ENCODE measurements at regions not wholly inside any gene's neighbourhood (a gene's known extent, or its start where the extent isn't known, plus 50 kb on each side); places are given as distances from the start of the nearest gene placed in this dataset.

DNA sequence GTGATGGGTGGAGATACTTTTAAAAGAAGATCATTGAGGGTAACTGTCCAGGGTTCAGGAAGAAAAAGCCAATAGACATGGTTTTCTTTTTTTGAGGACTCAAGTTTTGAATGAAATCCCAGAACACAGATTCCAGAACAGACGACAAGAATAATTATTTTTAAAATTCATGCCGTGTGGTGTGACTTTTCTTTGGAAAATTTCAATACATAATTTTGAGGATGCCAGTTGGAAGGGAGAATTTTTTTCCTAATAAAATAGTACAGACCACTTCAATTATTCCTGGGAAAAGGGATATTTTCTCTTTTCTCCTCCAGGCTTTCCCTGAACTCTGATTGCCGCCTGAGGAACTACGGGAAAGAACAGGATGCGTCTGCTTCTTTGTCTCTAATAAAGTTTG lies 951.4 kb downstream of the KCNMA1 start:
- TF ChIP-seq EZH2 (IDR thresholded peaks at IDR 0.05; ENCODE audit: borderline replicate concordance, insufficient read depth, low read depth, low read length, poor library complexity, severe bottlenecking): no peak
- TF ChIP-seq, protein P1, sequence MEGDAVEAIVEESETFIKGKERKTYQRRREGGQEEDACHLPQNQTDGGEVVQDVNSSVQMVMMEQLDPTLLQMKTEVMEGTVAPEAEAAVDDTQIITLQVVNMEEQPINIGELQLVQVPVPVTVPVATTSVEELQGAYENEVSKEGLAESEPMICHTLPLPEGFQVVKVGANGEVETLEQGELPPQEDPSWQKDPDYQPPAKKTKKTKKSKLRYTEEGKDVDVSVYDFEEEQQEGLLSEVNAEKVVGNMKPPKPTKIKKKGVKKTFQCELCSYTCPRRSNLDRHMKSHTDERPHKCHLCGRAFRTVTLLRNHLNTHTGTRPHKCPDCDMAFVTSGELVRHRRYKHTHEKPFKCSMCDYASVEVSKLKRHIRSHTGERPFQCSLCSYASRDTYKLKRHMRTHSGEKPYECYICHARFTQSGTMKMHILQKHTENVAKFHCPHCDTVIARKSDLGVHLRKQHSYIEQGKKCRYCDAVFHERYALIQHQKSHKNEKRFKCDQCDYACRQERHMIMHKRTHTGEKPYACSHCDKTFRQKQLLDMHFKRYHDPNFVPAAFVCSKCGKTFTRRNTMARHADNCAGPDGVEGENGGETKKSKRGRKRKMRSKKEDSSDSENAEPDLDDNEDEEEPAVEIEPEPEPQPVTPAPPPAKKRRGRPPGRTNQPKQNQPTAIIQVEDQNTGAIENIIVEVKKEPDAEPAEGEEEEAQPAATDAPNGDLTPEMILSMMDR (IDR thresholded peaks at IDR 0.05): no peak

Measured in B cell (primary cell).